ENCODE measurements at regions not wholly inside any gene's neighbourhood (a gene's known extent, or its start where the extent isn't known, plus 50 kb on each side); places are given as distances from the start of the nearest gene placed in this dataset.

GRCh38 chr9:19675492-19675891 lies 113.3 kb downstream of the SLC24A2 start:
- no peak for TF ChIP-seq CTCF (IDR thresholded peaks at IDR 0.05)
- H3K9me3 ChIP-seq: no peaks in the 10 kb centered on the region
- DNase-seq: no peak
- no peak for ATAC-seq
- no peaks in the 10 kb centered on the region for H3K36me3 ChIP-seq (ENCODE audit: low read depth)
- intact Hi-C loops (cut with DNase I, micrococcal nuclease): no loop called here
- no peaks in the 10 kb centered on the region for H3K4me1 ChIP-seq (ENCODE audit: low read depth)
- no peak overlapping the region for H3K4me3 ChIP-seq

GRCh38 chr9:19666575-19666974 lies 122.3 kb downstream of the SLC24A2 start:
- H3K36me3 ChIP-seq (ENCODE audit: low read depth): no peaks in the 10 kb centered on the region
- intact Hi-C loops (cut with DNase I, micrococcal nuclease): no loop called here
- ATAC-seq: no peak
- no peak for DNase-seq
- no peaks in the 10 kb centered on the region for H3K4me1 ChIP-seq (ENCODE audit: low read depth)
- no peak for TF ChIP-seq CTCF (IDR thresholded peaks at IDR 0.05)
- H3K4me3 ChIP-seq: no peak overlapping the region
- H3K9me3 ChIP-seq: no peaks in the 10 kb centered on the region

- Histone ChIP-seq H3K4me3 (no peak overlapping the region), H3K9me3 (no peaks in the 10 kb centered on the region), H3K4me1 (ENCODE audit: low read depth) (no peaks in the 10 kb centered on the region), H3K36me3 (ENCODE audit: low read depth) (no peaks in the 10 kb centered on the region)
- DNase-seq (no peak), ATAC-seq (no peak)
- no peak for TF ChIP-seq CTCF (IDR thresholded peaks at IDR 0.05)
- intact Hi-C loops (cut with DNase I, micrococcal nuclease): no loop called here
These were observed 123.5 kb downstream of the SLC24A2 start for GRCh38 chr9:19665146-19665863.

- no peak for TF ChIP-seq CTCF (IDR thresholded peaks at IDR 0.05)
- no peaks in the 10 kb centered on the region for H3K4me1 ChIP-seq (ENCODE audit: low read depth)
- DNase-seq (no peak), ATAC-seq (no peak)
- no peaks in the 10 kb centered on the region for H3K9me3 ChIP-seq
- no peak overlapping the region for H3K4me3 ChIP-seq
- H3K36me3 ChIP-seq (ENCODE audit: low read depth): no peaks in the 10 kb centered on the region
- intact Hi-C loops (cut with DNase I, micrococcal nuclease): no loop called here
These were observed 125.3 kb downstream of the SLC24A2 start for GRCh38 chr9:19663570-19663969.

- intact Hi-C loops (cut with DNase I, micrococcal nuclease): no loop called here
- no peaks in the 10 kb centered on the region for H3K9me3 ChIP-seq
- H3K36me3 ChIP-seq (ENCODE audit: low read depth): no peaks in the 10 kb centered on the region
- no peak overlapping the region for H3K4me3 ChIP-seq
- ATAC-seq (no peak), DNase-seq (no peak)
- H3K4me1 ChIP-seq (ENCODE audit: low read depth): no peaks in the 10 kb centered on the region
- no peak for TF ChIP-seq CTCF (IDR thresholded peaks at IDR 0.05)
These were observed 126.6 kb downstream of the SLC24A2 start for GRCh38 chr9:19662213-19662612.

- intact Hi-C loops (cut with DNase I, micrococcal nuclease): no loop called here
- no peak for TF ChIP-seq CTCF (IDR thresholded peaks at IDR 0.05)
- DNase-seq (no peak), ATAC-seq (no peak)
- Histone ChIP-seq H3K36me3 (ENCODE audit: low read depth) (no peaks in the 10 kb centered on the region), H3K9me3 (no peaks in the 10 kb centered on the region), H3K4me3 (no peak overlapping the region), H3K4me1 (ENCODE audit: low read depth) (no peaks in the 10 kb centered on the region)
These were observed 128.8 kb downstream of the SLC24A2 start for GRCh38 chr9:19660019-19660418.

Data from mucosa of descending colon (tissue), 3 donors.